Endodermal cell (in vitro differentiated cells): ENCODE measurements at regions not wholly inside any gene's neighbourhood (a gene's known extent, or its start where the extent isn't known, plus 50 kb on each side); places are given as distances from the start of the nearest gene placed in this dataset.

Source experiments
- DNase-seq: peaks from one replicate; pipeline ENCODE4 v3.0.0-alpha.2; 2017
- H3K27ac ChIP-seq: 2 replicates; pipeline ENCODE4 v1.5.1; 2013; ENCODE audit warnings: mild to moderate bottlenecking, low read depth, low read length, moderate library complexity
- H3K27me3 ChIP-seq: 2 replicates; pipeline ENCODE4 v1.6.1; 2013; ENCODE audit warnings: mild to moderate bottlenecking, low read length, moderate library complexity; ENCODE audit not compliant: insufficient read depth, control insufficient read depth, poor library complexity, severe bottlenecking
- H3K36me3 ChIP-seq: 2 replicates; pipeline ENCODE4 v1.7.0; 2013; ENCODE audit warnings: mild to moderate bottlenecking, low read length, moderate library complexity; ENCODE audit not compliant: control insufficient read depth, insufficient read depth
- H3K4me1 ChIP-seq: one replicate; pipeline ENCODE4 v1.7.0; 2013; ENCODE audit warnings: low read length; ENCODE audit not compliant: control insufficient read depth, insufficient read depth
- H3K4me3 ChIP-seq: 2 replicates; pipeline ENCODE4 v1.5.1; 2013; ENCODE audit warnings: mild to moderate bottlenecking, low read length, moderate library complexity
- H3K9ac ChIP-seq: 2 replicates; pipeline ENCODE4 v1.6.1; 2013; ENCODE audit warnings: mild to moderate bottlenecking, low read length, moderate library complexity; ENCODE audit not compliant: poor library complexity, severe bottlenecking; ENCODE audit errors: extremely low read depth
- H3K9me3 ChIP-seq: 2 replicates; pipeline ENCODE4 v1.6.1; 2013; ENCODE audit warnings: mild to moderate bottlenecking, low read length, moderate library complexity; ENCODE audit not compliant: control insufficient read depth
- H3K27ac Mint-ChIP-seq: 2 replicates; pipeline ENCODE4 v1.8.0; 2020; ENCODE audit warnings: mixed read lengths
- H3K27me3 Mint-ChIP-seq: 2 replicates; pipeline ENCODE4 v1.8.0; 2021; ENCODE audit warnings: mild to moderate bottlenecking, mixed read lengths; ENCODE audit not compliant: insufficient read depth
- H3K36me3 Mint-ChIP-seq: 2 replicates; pipeline ENCODE4 v1.8.0; 2020; ENCODE audit warnings: low read depth, mixed read lengths
- H3K4me1 Mint-ChIP-seq: 2 replicates; pipeline ENCODE4 v1.8.0; 2020; ENCODE audit warnings: mixed read lengths
- H3K4me3 Mint-ChIP-seq: 2 replicates; pipeline ENCODE4 v1.8.0; 2020; ENCODE audit warnings: mild to moderate bottlenecking, moderate library complexity, mixed read lengths
- H3K9me3 Mint-ChIP-seq: 2 replicates; pipeline ENCODE4 v1.8.0; 2020; ENCODE audit warnings: mild to moderate bottlenecking, mixed read lengths
- WGBS, 2 experiments: methylation state at CpG; one replicate each; pipeline versions ENCODE4 v1.1.5 to v1.1.7; 2013; ENCODE audit warnings: missing lambda C conversion rate in 2 of 2, mixed read lengths in 1 of 2; ENCODE audit not compliant: insufficient coverage in 1 of 2, insufficient read length in 1 of 2; 5-methylcytosine and 5-hydroxymethylcytosine counted together
- TF ChIP-seq, protein P1 (sequence below): fragments of 200-600 bp; sonication (generic); conservative IDR thresholded peaks from 2 replicates; pipeline ENCODE4 v1.5.0; 2021; ENCODE audit warnings: antibody characterized with exemption, mild to moderate bottlenecking

DNA sequence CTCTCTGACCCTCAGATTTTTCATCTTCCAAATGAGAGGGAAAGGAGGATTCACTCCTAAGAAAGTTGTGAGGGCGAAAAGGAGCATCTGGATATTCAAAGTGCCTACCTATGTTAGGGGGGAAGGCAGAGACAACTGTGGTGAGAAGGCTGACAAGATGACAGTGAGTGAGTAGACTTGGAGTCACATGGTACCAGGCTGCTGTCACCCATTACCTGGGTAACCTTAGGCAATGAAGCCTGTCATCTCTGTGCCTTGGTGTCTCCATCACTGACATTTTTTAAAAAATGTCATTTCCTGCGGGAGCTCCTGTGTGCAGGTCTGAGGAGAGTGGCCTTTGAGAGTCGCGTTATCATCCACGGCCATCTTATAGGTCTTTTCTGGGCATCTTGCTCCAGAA, 124.0 kb downstream of the MAF start:
- H3K27me3 ChIP-seq = no peaks in the 10 kb centered on the region
- 95 to 96% methylated on average over 5 of the region's 5 CpGs for WGBS, 2 experiments
- no peaks in the 10 kb centered on the region for H3K36me3 Mint-ChIP-seq
- H3K9me3 ChIP-seq = no peaks in the 10 kb centered on the region
- H3K36me3 ChIP-seq = no peaks in the 10 kb centered on the region
- DNase-seq = no peak
- H3K4me3 Mint-ChIP-seq = no peak overlapping the region
- peaks cover 3% of the 10 kb centered on the region for H3K4me1 Mint-ChIP-seq
- H3K4me3 ChIP-seq = no peak overlapping the region
- TF ChIP-seq, protein P1, sequence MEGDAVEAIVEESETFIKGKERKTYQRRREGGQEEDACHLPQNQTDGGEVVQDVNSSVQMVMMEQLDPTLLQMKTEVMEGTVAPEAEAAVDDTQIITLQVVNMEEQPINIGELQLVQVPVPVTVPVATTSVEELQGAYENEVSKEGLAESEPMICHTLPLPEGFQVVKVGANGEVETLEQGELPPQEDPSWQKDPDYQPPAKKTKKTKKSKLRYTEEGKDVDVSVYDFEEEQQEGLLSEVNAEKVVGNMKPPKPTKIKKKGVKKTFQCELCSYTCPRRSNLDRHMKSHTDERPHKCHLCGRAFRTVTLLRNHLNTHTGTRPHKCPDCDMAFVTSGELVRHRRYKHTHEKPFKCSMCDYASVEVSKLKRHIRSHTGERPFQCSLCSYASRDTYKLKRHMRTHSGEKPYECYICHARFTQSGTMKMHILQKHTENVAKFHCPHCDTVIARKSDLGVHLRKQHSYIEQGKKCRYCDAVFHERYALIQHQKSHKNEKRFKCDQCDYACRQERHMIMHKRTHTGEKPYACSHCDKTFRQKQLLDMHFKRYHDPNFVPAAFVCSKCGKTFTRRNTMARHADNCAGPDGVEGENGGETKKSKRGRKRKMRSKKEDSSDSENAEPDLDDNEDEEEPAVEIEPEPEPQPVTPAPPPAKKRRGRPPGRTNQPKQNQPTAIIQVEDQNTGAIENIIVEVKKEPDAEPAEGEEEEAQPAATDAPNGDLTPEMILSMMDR = no peak
- peaks cover 11% of the 10 kb centered on the region for H3K27me3 Mint-ChIP-seq
- H3K27ac Mint-ChIP-seq = no peak overlapping the region
- no peak overlapping the region for H3K9ac ChIP-seq
- no peak overlapping the region for H3K27ac ChIP-seq
- H3K4me1 ChIP-seq = no peaks in the 10 kb centered on the region
- peaks cover 4% of the 10 kb centered on the region for H3K9me3 Mint-ChIP-seq

GRCh38 chr16:79475841-79476240, 124.7 kb downstream of the MAF start:
- Mint-ChIP-seq H3K36me3 (no peaks in the 10 kb centered on the region), H3K4me3 (no peak overlapping the region), H3K9me3 (peaks cover 4% of the 10 kb centered on the region), H3K27me3 (peaks cover 7% of the 10 kb centered on the region), H3K4me1 (peaks cover 9% of the 10 kb centered on the region), H3K27ac (no peak overlapping the region)
- Histone ChIP-seq H3K4me3 (no peak overlapping the region), H3K27ac (no peak overlapping the region), H3K4me1 (no peaks in the 10 kb centered on the region), H3K36me3 (no peaks in the 10 kb centered on the region), H3K27me3 (no peaks in the 10 kb centered on the region), H3K9ac (no peak overlapping the region), H3K9me3 (no peaks in the 10 kb centered on the region)
- 92 to 100% methylated on average over 4 of the region's 4 CpGs for WGBS, 2 experiments
- TF ChIP-seq, protein P1 = no peak
- DNase-seq = no peak

DNA sequence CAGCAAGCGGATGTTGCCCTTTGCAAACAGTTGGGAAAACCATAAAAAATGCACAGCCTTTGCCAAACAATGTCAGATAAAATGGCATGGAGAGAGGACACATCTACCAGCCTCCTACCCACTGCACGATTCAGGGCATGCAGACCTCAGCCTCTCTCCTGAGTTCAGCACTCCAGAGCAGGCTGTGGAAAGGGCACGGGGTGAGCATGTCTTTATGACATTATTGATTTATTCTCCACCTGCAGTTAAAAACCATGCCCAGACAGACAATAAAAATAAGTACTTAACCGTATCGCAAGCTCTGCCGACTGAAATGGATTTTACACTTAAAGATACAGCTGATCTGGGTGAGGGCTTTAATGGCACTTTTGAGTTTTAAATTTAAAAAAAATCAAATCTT, 127.1 kb downstream of the MAF start:
- Histone ChIP-seq H3K9me3 (no peaks in the 10 kb centered on the region), H3K27me3 (no peaks in the 10 kb centered on the region), H3K27ac (no peak overlapping the region), H3K36me3 (no peaks in the 10 kb centered on the region), H3K9ac (no peak overlapping the region), H3K4me1 (no peaks in the 10 kb centered on the region), H3K4me3 (no peak overlapping the region)
- Mint-ChIP-seq H3K27ac (no peak overlapping the region), H3K4me3 (no peak overlapping the region), H3K4me1 (peaks cover 6% of the 10 kb centered on the region), H3K36me3 (no peaks in the 10 kb centered on the region), H3K9me3 (peaks cover 4% of the 10 kb centered on the region), H3K27me3 (peaks cover 7% of the 10 kb centered on the region)
- DNase-seq = no peak
- TF ChIP-seq, protein P1 = no peak
- 95 to 100% methylated on average over 5 to 6 of the region's 6 CpGs for WGBS, 2 experiments
